GM13977 (cell line): ENCODE measurements at regions not wholly inside any gene's neighbourhood (a gene's known extent, or its start where the extent isn't known, plus 50 kb on each side); places are given as distances from the start of the nearest gene placed in this dataset.

Experiments used
- DNase-seq: peaks from one replicate; pipeline ENCODE4 v3.0.0; 2012; ENCODE audit warnings: low spot score
- in situ Hi-C: fragments of 300-500 bp; cut with MboI; formaldehyde crosslinking; loops from one replicate; pipeline ENCODE4 v1.12.0; 2022; ENCODE audit warnings: low sequenced_read_pairs, low pct_unique_long_range_greater_than_20kb, mixed read lengths, inconsistent platforms; ENCODE audit not compliant: unreplicated experiment
- TF ChIP-seq, protein P1 (sequence below): IDR thresholded peaks from 2 replicates; pipeline ENCODE4 v1.5.1; 2012; ENCODE audit warnings: mild to moderate bottlenecking, control low read depth; ENCODE audit not compliant: insufficient read depth; ENCODE audit errors: extremely low read depth, missing control alignments

DNA sequence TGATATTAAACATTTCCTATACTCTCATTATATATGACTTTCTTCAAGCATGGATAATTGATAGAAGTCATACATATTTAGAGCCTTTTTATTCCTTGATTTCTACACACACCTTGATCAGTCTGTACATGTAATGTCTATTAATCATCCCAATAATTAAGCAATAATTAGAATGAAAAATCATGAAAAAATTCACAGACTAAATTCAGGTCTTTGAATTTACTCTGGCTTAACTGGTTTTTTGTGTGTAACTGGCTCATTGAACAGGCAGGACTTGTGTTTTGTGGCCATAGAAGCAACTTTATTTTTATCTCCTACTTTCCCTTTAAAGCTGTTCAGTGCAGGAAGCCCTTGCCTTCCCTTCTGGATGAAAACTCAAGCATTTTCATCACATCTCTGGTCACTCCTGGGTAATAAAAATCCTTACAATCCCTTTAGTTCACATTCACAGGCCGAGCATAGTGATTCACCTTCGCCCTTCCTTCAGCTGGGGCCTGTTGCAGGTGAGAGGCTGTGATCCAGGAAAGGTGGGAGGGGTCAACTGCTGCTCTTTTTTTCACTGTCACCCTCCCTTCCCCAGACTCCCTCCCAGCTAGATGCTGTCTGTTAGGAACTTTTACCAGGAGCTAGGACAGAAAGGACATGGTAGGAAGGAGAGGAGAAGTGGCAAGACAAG, 58.0 kb upstream of the ITSN2 start:
- TF ChIP-seq, protein P1, sequence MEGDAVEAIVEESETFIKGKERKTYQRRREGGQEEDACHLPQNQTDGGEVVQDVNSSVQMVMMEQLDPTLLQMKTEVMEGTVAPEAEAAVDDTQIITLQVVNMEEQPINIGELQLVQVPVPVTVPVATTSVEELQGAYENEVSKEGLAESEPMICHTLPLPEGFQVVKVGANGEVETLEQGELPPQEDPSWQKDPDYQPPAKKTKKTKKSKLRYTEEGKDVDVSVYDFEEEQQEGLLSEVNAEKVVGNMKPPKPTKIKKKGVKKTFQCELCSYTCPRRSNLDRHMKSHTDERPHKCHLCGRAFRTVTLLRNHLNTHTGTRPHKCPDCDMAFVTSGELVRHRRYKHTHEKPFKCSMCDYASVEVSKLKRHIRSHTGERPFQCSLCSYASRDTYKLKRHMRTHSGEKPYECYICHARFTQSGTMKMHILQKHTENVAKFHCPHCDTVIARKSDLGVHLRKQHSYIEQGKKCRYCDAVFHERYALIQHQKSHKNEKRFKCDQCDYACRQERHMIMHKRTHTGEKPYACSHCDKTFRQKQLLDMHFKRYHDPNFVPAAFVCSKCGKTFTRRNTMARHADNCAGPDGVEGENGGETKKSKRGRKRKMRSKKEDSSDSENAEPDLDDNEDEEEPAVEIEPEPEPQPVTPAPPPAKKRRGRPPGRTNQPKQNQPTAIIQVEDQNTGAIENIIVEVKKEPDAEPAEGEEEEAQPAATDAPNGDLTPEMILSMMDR = no peak
- no peak for DNase-seq
- in situ Hi-C loops = loop anchor here (10.0 to 25.0 kb wide), 2 partner anchors 406 to 719 kb away; no protein-coding TSS in a partner anchor

DNA sequence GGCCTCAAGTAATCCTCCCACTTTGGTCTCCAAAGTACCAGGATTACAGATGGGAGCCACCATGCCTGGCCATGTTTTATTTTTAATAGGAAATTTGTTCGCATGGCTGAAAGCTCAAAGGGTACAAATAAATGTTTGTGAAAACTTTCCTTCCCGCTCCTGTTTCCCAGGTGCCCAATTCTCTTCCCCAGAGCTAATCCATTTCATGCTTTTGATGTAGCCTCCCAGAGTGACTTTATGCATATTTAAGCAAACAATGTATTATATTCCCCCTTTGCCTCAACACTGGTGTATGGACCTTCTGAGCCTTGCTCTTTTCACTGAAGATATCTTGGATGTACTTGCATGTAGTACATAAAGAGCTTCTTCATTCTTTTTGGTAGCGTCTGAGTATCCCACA, 52.5 kb upstream of the ITSN2 start:
- DNase-seq = no peak
- TF ChIP-seq, protein P1 = no peak
- in situ Hi-C loops = loop anchor here (10.0 to 25.0 kb wide), 2 partner anchors 412 to 724 kb away; no protein-coding TSS in a partner anchor

DNA sequence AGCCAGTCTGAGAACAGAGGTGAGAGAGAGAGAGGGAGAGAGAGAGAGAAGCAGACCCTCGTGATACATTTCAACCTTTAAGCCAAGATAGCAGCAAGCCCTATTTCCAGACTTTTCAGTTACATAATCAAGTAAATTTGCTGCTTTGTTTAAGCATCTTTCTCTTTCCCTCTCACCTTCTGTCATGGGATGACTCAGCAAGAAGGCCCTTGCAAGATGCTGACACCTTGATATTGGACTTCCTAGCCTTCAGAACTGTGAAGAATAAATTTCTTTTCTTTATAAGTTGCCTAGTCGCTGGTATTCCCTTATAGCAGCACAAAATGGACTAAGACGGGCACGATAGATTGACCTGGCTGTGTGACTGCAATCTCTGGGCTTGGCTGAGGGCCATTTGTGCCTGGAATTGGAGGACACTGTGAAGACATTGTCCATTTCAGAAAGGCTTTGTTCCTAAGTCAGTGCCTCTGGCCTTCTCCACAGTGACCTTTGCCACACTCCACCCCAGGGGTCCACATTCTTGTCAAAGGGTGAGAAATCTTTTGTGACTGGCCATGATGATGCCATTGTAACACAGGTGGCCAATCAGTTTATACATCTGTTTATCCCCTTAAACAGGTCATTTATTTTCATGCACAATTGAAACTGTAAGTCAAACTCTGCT, 51.3 kb upstream of the ITSN2 start:
- in situ Hi-C loops = loop anchor here (10.0 to 25.0 kb wide), 2 partner anchors 413 to 726 kb away; no protein-coding TSS in a partner anchor
- TF ChIP-seq, protein P1 = no peak
- DNase-seq = no peak

DNA sequence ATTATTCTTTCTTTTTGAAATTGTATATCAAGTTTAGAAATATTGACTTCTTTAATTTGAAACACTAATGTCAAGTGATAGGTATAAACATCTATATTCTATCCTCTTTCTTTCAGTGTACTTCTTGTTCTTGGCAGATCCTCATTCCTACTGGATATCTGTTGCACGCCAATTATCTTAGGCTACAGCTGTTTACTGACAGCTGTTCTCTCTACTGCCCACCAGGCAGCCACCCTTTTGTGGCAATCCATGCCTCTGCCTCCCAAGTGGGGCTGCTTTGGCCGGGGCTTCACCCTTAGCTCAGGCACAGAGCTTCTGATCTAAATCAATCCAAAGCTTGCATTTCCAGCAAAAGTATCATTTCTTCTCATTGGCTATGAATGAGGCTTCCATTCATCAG, 50.6 kb upstream of the ITSN2 start:
- in situ Hi-C loops = loop anchor here (10.0 to 25.0 kb wide), 2 partner anchors 414 to 726 kb away; no protein-coding TSS in a partner anchor
- TF ChIP-seq, protein P1 = no peak
- DNase-seq = no peak

DNA sequence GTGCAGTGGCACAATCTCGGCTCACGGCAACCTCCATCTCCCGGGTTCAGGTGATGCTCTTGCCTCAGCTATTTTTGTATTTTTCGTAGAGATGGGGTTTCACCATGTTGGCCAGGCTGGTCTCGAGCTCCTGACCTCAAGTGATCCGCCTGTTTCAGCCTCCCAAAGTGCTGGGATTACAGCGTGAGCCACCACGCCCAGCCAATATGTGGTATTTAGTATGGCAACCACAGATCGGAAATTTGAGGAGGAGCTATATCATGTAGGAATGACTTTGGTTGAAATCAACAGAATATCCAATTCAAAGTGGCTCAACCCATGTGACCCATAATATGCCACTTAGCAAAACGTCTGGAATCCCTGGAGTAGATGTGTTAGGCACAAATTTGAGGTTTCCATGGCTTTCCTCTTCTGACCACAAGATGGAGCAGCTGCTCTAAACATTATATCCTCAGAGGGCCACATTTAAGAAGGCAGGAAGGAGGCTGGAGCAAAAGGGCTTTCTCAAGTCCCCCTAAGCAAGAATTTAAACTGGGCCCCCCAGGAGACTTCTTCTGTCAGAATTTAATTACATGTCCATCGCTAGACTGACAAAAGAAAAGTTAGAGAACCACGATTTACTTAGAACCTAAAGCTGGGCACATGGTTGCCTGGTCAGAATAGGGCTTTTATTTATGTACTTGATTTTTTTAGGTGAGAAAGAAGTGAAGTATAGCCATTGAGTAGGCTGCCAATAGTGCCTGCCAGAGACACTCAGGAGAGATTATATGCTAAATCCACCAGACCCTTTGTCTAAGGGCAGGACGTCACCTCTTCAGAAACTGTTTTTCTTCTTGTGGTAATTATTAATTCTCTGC, 49.6 kb upstream of the ITSN2 start:
- in situ Hi-C loops = loop anchor here (10.0 to 25.0 kb wide), 2 partner anchors 415 to 727 kb away; no protein-coding TSS in a partner anchor
- TF ChIP-seq, protein P1 = peak; percentile 81
- peak; percentile 78 for DNase-seq
